ENCODE measurements at regions not wholly inside any gene's neighbourhood (a gene's known extent, or its start where the extent isn't known, plus 50 kb on each side); places are given as distances from the start of the nearest gene placed in this dataset.
A peak's percentile ranks its signal among the peaks of the same experiment; 100 is the strongest.

GRCh38 chr7:84497873-84498272 lies 303.3 kb upstream of the SEMA3A start (continued):
- no peak for TF ChIP-seq ZNF462 (CRISPR knock-in tag; IDR thresholded peaks at IDR 0.05)

GRCh38 chr7:84495128-84495527 lies 300.5 kb upstream of the SEMA3A start:
- H4K20me1 ChIP-seq (replicated peaks; ENCODE audit: insufficient read depth): no peaks in the 10 kb centered on the region
- no peaks in the 10 kb centered on the region; the same call in 2 of the 3 replicates for H3K4me1 Mint-ChIP-seq
- H3K4me2 ChIP-seq: no peak overlapping the region
- no peak overlapping the region for H2AFZ ChIP-seq
- ATAC-seq (no peak), DNase-seq (ENCODE audit: low spot score) (no peak)
- no peaks in the 10 kb centered on the region for H3K79me2 ChIP-seq (replicated peaks; ENCODE audit: insufficient read depth)
- no peak overlapping the region for H3K27ac ChIP-seq (ENCODE audit: low read depth)
- H3K4me3 ChIP-seq: no peak overlapping the region
- H3K4me1 ChIP-seq (ENCODE audit: insufficient read depth): no peaks in the 10 kb centered on the region
- H3K27ac Mint-ChIP-seq: no peak overlapping the region
- TF ChIP-seq POLR2AphosphoS5 (IDR thresholded peaks at IDR 0.05; ENCODE audit: low read depth): no peak
- no peak overlapping the region for H3K4me3 Mint-ChIP-seq
- H3K36me3 Mint-ChIP-seq (ENCODE audit: low read depth): no peaks in the 10 kb centered on the region
- H3K27me3 ChIP-seq (ENCODE audit: insufficient read depth): no peaks in the 10 kb centered on the region
- no peaks in the 10 kb centered on the region for H3K9me2 ChIP-seq (ENCODE audit: insufficient read depth)
- H3F3A ChIP-seq (replicated peaks; ENCODE audit: low read depth): no peaks in the 10 kb centered on the region
- peaks cover 1% of the 10 kb centered on the region for H3K27me3 Mint-ChIP-seq (ENCODE audit: insufficient read depth, low read depth, poor library complexity)
- no peaks in the 10 kb centered on the region for H3K36me3 ChIP-seq (ENCODE audit: insufficient read depth)
- no peaks in the 10 kb centered on the region for H3K9me3 Mint-ChIP-seq

- DNase-seq (ENCODE audit: low spot score): no peak
- no peak overlapping the region for H3K4me3 Mint-ChIP-seq
- H3K27me3 ChIP-seq (ENCODE audit: insufficient read depth): no peaks in the 10 kb centered on the region
- H3K36me3 ChIP-seq (ENCODE audit: insufficient read depth): no peaks in the 10 kb centered on the region
- H3K4me2 ChIP-seq: no peak overlapping the region
- H3K9me3 Mint-ChIP-seq: no peaks in the 10 kb centered on the region
- H2AFZ ChIP-seq: peak overlapping the region; percentile 84; the same call in 1 of the 2 replicates
- H3F3A ChIP-seq (replicated peaks; ENCODE audit: low read depth): no peaks in the 10 kb centered on the region
- peaks cover under 1% of the 10 kb centered on the region; the same call in 1 of the 3 replicates for H3K4me1 Mint-ChIP-seq
- peaks cover 1% of the 10 kb centered on the region for H3K27me3 Mint-ChIP-seq (ENCODE audit: insufficient read depth, low read depth, poor library complexity)
- H3K79me2 ChIP-seq (replicated peaks; ENCODE audit: insufficient read depth): no peaks in the 10 kb centered on the region
- H3K27ac ChIP-seq (ENCODE audit: low read depth): no peak overlapping the region
- ATAC-seq: peak; percentile 51
- H3K36me3 Mint-ChIP-seq (ENCODE audit: low read depth): no peaks in the 10 kb centered on the region
- H4K20me1 ChIP-seq (replicated peaks; ENCODE audit: insufficient read depth): no peaks in the 10 kb centered on the region
- no peak overlapping the region for H3K27ac Mint-ChIP-seq
- H3K4me3 ChIP-seq: no peak overlapping the region
- H3K9me2 ChIP-seq (ENCODE audit: insufficient read depth): no peaks in the 10 kb centered on the region
- no peaks in the 10 kb centered on the region for H3K4me1 ChIP-seq (ENCODE audit: insufficient read depth)
- TF ChIP-seq JUNB (IDR thresholded peaks at IDR 0.05; ENCODE audit: unreplicated experiment) (no peak), CTCF (conservative IDR thresholded peaks at IDR 0.05; ENCODE audit: low read depth in 2 of 2) (no peak)
These were observed 297.8 kb upstream of the SEMA3A start for GRCh38 chr7:84492098-84493034.

Data from GM23338 (cell line).